AML-193 (cell line): ENCODE measurements at regions not wholly inside any gene's neighbourhood (a gene's known extent, or its start where the extent isn't known, plus 50 kb on each side); places are given as distances from the start of the nearest gene placed in this dataset.
"Not testable (repeated sequence)": the region's sequence is repeated elsewhere in the genome, so short reads cannot be mapped to it uniquely, and the experiment has no call there.

Source experiments
- DNase-seq, 2 experiments: peaks; one replicate each; lab custom pipeline; 2025; lab: John Stamatoyannopoulos, UW

GRCh38 chr5:99315413-99316183 is 386.8 kb upstream of the CHD1 start:
- no peak for DNase-seq

- no peak for DNase-seq
Measured at GRCh38 chr5:99314721-99315120, 385.9 kb upstream of the CHD1 start.

- DNase-seq, result no peak
Measured at GRCh38 chr5:99308131-99308530, 379.3 kb upstream of the CHD1 start.

GRCh38 chr5:99305045-99305580 is 376.3 kb upstream of the CHD1 start:
- DNase-seq, result no peak

- no peak for DNase-seq
Measured at GRCh38 chr5:99285606-99286005, 356.8 kb upstream of the CHD1 start.

- no peak for DNase-seq
Measured at GRCh38 chr5:99275128-99275527, 346.3 kb upstream of the CHD1 start.

- no peak for DNase-seq
Measured at GRCh38 chr5:99272576-99272975, 343.8 kb upstream of the CHD1 start.

- DNase-seq, result no peak
Measured at GRCh38 chr5:99258819-99259218, 330.0 kb upstream of the CHD1 start.

- DNase-seq, result no peak
Measured at GRCh38 chr5:99248066-99248465, 319.3 kb upstream of the CHD1 start.

GRCh38 chr5:99247346-99247745 is 318.5 kb upstream of the CHD1 start:
- no peak for DNase-seq

GRCh38 chr5:99243111-99243510 is 314.3 kb upstream of the CHD1 start:
- DNase-seq, result no peak

- no peak for DNase-seq
Measured at GRCh38 chr5:99239826-99240360, 311.1 kb upstream of the CHD1 start.

- no peak for DNase-seq
Measured at GRCh38 chr5:99191206-99191745, 262.5 kb upstream of the CHD1 start.

GRCh38 chr5:99187611-99188010 is 258.8 kb upstream of the CHD1 start:
- DNase-seq, result no peak

- no peak for DNase-seq
Measured at GRCh38 chr5:99179206-99179605, 250.4 kb upstream of the CHD1 start.

- no peak for DNase-seq
Measured at GRCh38 chr5:99177796-99178195, 249.0 kb upstream of the CHD1 start.

- no peak for DNase-seq
Measured at GRCh38 chr5:99176186-99176585, 247.4 kb upstream of the CHD1 start.

- DNase-seq, result no peak
Measured at GRCh38 chr5:99169309-99169708, 240.5 kb upstream of the CHD1 start.

GRCh38 chr5:99161538-99161937 is 232.7 kb upstream of the CHD1 start:
- DNase-seq, result not testable (repeated sequence)

- DNase-seq, result no peak
Measured at GRCh38 chr5:99156688-99157087, 227.9 kb upstream of the CHD1 start.

- not testable (repeated sequence) for DNase-seq
Measured at GRCh38 chr5:99143283-99143795, 214.5 kb upstream of the CHD1 start.

GRCh38 chr5:99141534-99142128 is 212.8 kb upstream of the CHD1 start:
- no peak for DNase-seq

- no peak for DNase-seq
Measured at GRCh38 chr5:99138911-99139310, 210.1 kb upstream of the CHD1 start.
